ENCODE measurements at regions not wholly inside any gene's neighbourhood (a gene's known extent, or its start where the extent isn't known, plus 50 kb on each side); places are given as distances from the start of the nearest gene placed in this dataset.

DNA sequence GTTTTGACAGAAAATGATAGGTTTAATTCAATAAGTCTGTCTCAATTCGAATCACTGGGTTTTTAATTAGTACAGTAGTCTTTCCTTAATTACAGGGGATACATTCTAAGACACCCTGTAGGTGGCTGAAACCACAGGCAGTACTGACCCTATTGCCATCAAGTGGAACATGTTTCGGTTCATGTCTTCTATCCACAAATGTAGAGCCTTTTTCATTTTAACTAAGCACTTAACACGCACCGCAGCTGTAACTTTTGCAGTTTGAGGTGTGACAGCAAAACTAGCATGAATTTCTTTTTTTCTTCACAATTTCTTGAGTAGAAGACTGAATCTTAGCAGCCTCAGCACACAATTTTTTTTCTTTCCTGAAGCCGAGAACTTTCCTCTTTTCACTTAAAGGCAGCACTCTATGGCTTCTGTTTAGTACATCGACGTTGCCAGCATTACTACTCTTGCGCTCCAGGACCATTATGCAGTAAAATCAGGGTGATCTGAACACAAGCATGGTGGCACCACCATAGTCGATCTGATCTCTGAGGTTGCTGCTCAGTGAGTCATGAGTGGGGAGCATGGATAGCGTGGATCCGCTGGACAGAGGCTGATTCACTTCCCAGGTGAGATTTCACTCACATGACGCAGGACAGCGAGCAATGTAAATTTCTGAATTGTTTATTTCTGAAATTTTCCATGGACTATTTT, 805.1 kb downstream of the RNF144A start:
- no peak for DNase-seq (ENCODE audit: low spot score)

DNA sequence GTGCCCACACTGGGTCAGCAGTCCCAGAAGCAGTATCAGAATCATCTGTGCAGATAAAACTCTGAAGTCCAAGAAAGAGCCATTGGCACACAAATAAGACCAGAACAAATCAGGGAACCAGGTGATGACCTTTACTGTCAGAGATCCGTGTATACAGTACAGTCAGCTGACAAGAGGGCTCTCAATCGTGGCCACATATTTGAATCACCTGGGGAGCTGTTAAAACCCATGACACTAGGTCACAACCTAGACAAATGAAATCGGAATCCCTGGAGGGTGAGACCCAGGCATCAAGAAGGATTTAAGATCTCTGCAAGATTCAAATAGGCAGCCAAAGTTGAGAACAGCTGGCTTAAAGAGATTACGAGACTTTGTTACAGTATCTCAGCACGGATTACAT, 807.1 kb downstream of the RNF144A start:
- DNase-seq (ENCODE audit: low spot score), result no peak

DNA sequence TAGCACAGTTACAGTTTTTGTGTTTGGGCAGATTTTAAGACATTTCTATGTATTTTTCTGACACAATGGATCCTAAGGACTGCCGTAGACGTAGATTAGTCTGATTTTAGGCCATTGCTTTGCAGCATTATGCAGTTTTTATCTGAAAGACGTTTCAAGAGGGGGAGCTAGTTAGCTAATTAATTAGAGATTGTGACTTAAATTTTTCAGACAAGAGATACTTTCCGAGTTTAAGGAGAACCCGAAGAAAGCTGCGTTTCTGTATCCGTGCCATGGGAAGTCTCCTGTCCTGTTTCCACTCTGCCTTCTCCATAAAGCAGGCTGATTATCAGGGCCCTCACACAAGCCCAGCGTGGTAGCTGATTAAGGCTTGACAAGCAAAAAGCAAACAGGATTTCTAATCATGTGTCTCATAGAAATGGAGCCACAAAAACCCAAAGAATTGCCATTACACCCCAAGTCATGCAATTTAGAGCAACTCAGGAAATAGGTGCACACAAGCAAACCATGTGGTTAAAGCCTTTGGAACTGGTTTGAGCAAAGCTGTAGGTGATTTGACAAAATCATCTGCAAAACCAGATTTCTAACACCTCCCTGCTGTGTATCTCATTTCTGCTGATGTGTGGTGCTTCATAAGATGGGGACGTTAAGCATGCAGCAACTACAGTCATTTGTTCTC, 808.1 kb downstream of the RNF144A start:
- DNase-seq (ENCODE audit: low spot score), result no peak

DNA sequence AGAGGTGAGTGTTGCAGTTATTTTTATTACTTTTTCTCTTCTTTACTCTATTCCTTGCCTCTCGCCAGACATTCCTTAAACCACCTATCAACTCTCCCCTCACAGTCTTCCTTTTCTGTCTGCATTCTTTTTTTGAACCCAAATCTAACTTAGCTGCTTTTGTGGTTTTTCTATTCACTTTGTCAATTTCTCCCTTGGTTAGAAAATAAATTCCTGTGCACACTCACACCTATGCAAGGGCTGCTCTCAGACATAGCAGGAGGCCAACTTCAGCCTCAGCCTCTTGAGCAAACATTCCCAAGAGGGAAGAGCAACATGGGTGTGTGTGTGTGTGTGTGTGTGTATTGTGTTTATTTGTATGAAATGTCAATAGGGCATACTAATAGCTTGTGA, 808.6 kb downstream of the RNF144A start:
- DNase-seq (ENCODE audit: low spot score), result no peak

DNA sequence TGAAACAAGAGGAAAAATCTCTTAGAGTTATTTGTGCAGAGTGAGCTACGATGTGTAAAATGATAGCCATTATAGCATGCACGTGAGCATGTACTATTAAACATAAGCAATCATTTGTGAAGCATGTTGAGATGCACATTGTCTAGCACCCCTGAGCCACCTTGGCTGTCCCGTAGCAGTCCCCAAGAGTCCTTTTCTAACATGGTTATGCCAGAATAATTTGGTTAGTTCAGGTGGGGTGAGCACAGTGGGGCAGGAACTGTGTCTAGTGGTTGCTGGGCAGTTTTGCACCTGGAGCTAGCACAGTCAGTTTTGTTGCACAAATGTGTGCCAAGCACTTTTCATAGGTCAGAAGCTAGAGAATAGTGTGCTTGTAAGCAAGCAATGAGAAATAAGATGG, 809.8 kb downstream of the RNF144A start:
- no peak for DNase-seq (ENCODE audit: low spot score)

DNA sequence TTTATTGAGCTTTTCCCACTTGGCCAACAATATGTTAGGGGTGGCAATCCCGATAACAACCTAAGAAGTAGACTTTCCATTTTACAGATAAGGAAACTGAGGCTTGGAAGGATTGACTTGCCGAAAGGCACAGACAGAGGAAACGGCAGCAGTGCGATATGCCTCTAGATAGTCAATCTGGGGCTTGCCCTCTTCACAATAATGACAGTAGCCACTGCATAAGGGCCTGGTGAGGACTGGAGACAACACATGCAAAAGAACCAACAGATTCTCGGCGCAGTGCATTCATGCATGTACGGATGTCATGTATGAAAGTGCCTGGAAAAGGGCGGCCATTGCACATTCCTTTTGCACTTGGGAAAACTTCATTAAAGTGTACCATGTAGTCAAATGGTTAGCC, 811.2 kb downstream of the RNF144A start:
- DNase-seq (ENCODE audit: low spot score), result no peak

DNA sequence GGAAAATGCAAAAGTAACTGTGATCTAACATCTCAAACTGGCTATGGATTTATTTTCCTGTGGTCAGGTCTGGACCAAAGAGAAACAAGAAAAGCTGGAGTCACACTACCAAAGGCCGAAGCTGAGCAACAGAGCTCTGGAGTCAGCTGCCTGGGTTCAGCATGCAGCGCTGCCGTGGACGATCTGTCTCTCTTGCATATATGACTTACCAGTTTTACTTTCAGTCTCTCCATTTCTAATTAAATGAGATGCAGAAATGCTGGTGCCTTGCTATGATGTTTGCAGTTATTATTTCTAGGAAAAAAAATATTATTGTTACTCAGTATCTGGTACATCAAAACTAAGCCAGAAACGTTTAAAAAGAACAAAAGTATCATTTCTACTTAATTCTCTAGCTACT, 813.2 kb downstream of the RNF144A start:
- DNase-seq (ENCODE audit: low spot score), result no peak

DNA sequence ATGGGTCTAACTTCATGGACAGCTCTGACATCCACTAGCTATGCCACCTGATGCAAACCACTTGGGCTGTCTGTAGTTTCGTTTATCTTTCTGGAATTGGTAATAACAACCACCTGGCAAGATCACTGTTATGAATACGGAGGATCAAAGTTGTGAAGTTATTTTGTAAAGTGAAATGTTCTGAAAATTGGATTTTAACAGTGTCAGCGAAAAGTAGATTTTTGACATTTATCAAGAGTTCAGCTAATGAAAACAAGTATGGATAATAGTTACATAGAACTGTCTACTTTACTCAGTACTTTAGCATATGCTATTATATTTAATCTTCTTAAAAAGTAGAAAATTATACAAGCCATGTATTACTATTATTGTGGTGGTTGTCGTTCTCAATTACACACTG, 813.8 kb downstream of the RNF144A start:
- DNase-seq (ENCODE audit: low spot score), result no peak

DNA sequence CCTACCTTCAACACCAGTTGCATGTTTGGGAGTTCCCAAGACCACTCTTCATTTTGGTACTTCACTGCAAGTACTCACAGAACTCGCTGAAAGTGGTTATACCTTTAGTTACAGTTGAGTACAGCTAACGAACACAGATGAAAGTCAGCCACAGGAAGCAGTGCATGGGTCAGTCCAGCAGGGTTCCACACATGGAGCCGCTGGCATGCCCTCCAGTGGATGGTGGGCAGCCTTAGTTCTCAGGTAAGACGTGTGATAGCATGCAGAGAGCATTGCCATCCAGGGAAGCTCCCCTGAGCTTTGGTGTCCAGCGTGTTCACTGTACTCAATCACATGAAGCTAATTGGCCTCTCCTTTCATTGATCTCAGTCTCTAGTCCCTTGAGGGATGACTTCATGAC, 815.3 kb downstream of the RNF144A start:
- no peak for DNase-seq (ENCODE audit: low spot score)

DNA sequence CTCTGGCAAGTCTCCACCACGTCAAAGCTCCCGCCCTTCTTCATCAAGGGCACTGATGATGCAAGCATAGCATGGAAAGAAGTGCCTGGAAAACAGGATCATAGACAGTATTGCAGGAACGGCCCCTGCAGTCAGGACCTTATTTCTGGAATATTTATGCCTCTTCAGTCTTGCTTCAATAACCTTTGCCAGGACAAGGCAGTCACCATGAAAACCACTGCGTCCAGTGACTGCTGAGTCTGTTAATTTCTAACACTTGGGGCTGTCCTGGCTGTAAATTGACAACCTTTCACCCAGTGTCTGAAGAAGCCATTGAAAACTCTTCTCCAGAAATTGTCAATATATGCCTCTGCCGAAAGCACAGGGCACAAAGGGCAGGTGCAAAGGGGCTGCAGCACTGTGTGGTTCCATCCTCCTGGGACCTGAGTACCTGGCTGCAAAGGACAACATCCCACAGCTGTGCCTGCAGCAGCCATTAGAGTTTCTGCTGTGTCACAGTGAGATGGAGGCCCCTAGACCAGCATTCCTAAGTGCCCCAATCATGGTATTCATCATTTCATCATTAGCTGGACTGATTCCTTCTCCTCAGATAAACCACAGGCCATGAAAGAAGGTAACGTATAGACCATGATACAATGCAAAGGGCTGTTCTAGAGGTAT, 819.6 kb downstream of the RNF144A start:
- no peak for DNase-seq (ENCODE audit: low spot score)

DNA sequence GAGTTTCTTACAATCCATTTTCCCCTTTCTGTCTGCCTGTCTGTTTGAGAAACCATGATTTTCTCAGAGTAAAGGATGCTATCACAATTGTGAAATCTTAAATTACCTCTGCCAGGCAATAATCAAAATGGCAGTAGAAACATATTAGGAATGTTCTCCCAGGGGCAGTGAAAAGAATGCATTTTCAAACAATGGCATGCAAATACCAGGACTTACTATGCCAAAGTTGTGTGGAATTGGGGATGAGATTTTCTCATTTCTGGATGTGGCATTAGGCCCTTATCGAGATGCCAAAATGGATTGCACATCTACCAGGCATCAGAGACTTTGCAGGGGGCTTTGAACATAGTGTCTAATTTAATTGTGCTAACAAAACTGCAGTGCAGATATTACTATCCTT, 821.4 kb downstream of the RNF144A start:
- DNase-seq (ENCODE audit: low spot score), result no peak

DNA sequence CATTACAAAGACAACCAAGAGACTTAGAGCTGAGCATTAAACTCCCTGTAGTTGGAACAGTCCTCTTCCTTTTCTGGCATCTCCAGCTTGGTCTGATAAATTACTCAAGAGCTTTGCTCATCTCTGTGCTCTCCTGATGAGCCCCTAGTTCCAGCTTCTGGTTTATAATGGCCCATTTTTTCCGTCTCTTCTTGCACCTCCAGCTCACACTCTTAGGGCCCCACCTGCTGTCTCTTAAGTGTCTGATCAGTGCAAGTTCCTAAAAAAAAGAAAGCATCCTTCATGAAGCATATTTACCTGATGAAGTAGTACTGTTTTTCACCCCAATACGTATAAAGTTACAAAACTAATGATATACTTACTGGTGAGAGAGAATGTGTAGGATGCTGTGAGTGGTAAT, 822.9 kb downstream of the RNF144A start:
- no peak for DNase-seq (ENCODE audit: low spot score)

DNA sequence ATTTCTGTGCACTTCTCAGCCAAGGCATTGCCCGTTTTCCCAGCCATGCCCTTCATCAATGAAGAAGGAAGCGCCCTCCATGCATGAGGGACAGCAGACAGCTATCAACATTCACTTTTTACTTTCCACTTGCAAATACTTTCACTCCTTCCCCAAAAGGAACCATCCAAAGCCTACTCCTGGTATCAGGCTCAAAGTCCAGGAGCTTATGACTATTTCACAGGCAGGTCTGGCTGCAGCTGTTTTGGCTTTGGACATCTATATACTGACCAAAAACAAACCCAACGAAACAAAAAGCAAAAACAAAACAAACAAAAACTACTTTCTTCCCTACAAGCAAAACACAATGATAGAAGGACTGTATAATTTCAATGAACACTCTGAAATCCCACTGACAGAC, 825.1 kb downstream of the RNF144A start:
- DNase-seq (ENCODE audit: low spot score), result no peak

DNA sequence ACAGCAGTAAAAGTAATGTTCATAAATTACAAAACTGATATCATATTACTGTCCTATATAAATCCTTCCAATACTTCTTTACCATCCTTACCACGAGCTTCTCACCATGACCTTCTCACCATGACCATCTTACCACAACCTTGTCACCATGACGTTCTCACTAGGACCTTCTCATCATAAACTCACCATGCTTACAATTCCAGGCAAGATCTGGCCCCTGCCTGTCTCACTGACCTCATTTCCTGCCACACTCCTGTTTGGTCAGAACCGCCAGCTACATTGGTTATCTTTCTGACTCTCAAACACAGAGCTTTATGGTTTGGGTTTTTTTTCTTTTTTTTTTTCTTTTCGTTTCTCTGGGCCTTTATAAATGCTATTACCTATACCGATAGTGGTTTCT, 827.6 kb downstream of the RNF144A start:
- DNase-seq (ENCODE audit: low spot score), result no peak

DNA sequence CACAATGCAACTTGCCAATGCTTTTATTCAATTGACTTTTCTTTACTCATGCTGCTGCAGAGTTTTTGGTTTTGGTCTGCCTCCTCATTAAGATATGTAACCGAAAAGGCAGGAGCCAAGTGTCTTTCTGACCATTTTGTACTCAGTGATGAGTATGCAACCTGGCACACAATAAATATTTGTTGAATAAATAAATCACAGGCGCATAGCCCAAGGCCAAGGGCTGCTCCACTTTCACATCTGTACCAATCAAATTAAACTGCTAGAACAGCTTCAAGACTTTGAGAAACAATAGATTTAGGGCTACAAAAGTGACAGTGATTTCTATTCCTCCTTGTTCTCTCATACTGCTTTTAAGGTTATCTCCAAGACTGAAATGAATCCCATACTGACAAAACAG, 828.2 kb downstream of the RNF144A start:
- DNase-seq (ENCODE audit: low spot score), result no peak

DNA sequence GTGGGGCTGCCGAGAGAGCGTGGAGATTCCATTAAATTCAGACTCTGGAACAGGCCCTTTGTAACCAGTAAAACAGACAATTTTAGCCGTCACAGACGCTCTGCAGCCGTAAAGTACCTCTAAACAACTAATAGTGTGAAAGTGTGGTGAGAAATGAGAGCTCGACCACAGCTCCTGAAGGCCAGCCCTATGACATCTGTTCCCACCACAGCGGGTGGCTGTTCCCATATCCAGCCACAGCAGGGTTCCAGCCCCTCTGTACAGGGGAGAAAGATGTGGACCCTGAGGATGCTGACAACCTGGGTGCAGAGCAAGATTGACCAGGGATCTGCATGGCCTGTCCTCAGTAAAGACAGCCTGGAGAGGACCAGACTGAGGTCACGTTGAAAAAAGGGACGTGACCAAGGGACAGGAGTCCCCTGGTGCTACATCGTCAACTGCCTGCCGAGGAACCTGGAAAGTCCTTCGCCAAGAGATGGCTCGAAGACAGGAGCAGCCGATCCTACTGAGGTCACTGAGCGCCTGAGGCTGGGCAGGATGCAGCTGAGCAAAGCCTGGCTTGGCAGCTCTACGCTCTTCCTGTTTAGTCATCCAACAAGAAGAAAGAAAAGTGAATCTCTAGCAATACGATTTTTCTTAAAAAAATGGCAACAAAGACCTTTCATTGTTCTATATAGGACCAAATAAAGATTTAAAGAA, 831.7 kb downstream of the RNF144A start:
- no peak for DNase-seq (ENCODE audit: low spot score)

DNA sequence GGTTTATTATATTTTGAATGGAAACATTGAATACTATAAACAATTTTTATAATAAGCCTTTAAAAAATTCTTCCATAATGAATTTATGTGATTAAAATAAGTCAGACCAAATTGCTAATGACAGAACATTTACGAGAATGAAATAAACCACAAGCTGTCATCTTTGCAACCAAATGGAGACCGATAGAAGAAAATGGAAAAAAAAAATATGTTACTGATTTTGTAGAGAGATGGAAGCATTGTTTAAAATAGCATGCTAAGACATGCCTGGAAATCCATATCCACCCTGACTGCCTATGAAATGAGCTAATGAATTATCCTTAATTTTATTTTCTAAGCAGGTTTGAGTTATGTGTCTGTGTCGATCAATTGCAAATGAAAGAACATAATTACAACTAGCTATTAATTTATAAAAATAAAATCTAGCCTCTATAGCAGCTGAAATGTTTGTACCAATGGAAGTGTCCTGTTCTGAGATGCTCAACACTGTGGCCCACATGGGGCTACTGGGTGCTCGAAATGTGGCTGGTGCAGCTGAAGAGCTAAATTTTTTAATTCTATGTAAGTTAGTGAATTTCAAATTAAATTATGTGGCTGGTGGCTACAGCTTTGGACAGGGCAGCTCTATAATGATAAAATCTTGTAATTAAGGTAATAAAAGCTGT, 832.8 kb downstream of the RNF144A start:
- DNase-seq (ENCODE audit: low spot score), result no peak

DNA sequence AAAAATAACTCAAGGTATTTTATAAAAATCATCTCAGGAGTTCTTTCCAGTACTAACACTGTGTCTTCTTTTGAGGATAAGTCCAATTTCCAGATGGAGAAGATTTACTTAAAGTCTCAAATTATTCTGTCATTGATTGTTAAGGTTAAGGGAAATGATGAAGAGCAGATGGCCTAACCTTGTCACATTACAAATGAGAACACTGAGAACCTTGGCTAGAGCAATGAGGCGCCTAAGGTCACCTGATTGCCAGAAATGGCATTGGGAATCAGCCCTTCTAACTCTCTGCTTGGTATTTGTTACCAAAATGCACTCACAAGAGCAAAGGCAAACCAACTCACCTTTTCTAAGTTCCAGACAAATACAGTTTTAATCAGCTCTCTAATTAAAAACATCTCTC, 835.1 kb downstream of the RNF144A start:
- peak; percentile 2 for DNase-seq (ENCODE audit: low spot score)

DNA sequence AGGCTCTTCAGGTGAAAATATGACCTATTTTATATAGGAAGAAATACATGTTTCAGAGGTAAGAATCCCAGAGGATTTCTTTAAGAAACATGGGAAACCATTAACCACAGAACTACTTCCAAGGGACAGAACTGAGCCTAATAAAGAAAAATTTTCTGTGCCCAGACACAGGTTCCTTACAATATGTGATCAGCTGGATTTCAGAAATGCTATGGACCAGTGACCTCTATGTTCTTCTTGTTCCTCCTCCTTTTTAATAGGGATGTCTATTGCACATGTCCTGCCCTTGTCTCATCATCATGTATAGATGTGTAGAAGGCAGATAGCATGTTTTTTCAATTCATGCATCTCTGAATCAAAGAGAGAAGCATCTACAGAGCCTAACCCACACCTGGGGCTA, 836.6 kb downstream of the RNF144A start:
- DNase-seq (ENCODE audit: low spot score), result no peak

DNA sequence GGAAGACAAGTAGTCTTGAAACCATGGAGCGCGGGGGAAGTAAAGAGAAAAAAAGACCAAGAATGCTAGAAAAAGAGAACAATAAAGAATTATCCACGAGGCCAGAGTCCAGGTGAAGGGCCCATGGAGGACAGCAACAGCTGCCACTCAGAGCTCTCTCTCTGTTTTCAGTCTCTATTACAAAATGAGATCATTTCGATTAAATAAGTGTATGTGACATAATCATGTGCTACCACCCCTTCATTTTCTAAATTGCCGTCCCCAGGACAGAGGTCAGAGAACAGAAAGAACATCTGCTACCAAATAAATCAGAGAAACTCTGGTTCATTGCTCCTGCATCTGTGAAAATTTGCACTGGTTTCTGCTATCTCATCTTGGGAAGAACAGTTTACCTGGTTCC, 838.7 kb downstream of the RNF144A start:
- no peak for DNase-seq (ENCODE audit: low spot score)

DNA sequence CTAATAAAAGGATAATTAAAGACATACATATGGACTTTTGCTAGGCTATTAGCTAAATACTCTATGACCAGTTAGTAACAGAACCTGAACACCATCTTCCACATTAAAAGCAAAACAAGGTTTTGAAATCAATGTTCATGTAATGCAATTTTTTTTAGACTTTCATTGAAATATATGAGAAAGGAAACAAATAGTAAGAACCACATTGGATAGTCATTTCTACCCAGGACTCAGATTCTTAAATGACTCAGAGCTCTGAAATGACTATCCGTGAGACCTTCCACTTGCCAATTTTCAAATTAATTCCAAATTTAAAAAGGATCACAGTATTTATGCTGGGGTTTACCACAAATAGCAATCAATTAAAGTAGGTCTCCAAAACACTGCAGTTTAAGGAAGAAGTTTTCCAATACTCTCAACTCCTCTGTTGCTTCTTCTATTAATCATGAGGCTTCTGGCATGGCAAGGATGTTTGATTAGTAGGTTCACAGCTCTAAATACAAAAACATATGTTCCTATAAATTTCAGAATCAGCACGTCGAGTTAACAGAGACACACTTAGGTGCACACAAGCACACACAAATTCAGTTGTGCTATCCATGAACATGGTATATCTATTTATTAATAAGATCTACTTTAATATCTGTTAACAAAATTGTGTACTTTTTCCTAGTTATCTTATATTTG, 841.0 kb downstream of the RNF144A start:
- no peak for DNase-seq (ENCODE audit: low spot score)

DNA sequence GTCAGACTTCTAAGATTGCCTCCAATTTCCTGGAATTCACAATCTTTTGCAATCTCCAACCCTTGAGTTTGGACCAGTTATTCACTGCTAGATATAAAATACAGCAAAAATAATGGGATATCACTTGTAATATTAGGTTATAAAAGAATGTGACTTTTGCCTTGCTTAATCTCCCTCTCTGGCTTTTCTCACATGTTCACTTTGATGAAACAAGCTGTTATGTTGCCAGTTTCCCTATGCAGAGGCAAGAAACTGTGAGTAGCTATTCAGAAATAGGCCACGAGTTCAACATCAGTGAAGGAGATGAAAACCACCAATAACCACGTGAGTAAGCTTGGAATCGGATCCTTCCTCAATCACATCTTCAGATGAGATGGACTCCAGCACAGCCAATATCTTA, 842.7 kb downstream of the RNF144A start:
- no peak for DNase-seq (ENCODE audit: low spot score)
